ENCODE measurements at regions not wholly inside any gene's neighbourhood (a gene's known extent, or its start where the extent isn't known, plus 50 kb on each side); places are given as distances from the start of the nearest gene placed in this dataset.

- Mint-ChIP-seq H3K4me1 (ENCODE audit: low read depth in 2 of 2) (no peaks in the 10 kb centered on the region), H3K36me3 (ENCODE audit: insufficient read depth) (no peaks in the 10 kb centered on the region), H3K27ac (no peak overlapping the region), H3K27me3 (no peaks in the 10 kb centered on the region), H3K9me3 (peaks cover 5 to 12% of the 10 kb centered on the region in 2 donors), H3K4me3 (no peak overlapping the region)
- ATAC-seq (replicated peaks) (no peak), DNase-seq (no peak)
Observed at GRCh38 chr4:137663251-137664045, 131.2 kb upstream of the PCDH18 start.

GRCh38 chr4:137661693-137662092 lies 129.4 kb upstream of the PCDH18 start:
- H3K27ac Mint-ChIP-seq, result no peak overlapping the region
- DNase-seq (no peak), ATAC-seq (replicated peaks) (no peak)
- H3K4me3 Mint-ChIP-seq, result no peak overlapping the region
- H3K36me3 Mint-ChIP-seq (ENCODE audit: insufficient read depth), result no peaks in the 10 kb centered on the region
- peaks cover 9 to 12% of the 10 kb centered on the region in 2 donors for H3K9me3 Mint-ChIP-seq
- H3K27me3 Mint-ChIP-seq, result no peaks in the 10 kb centered on the region
- no peaks in the 10 kb centered on the region for H3K4me1 Mint-ChIP-seq (ENCODE audit: low read depth in 2 of 2)

GRCh38 chr4:137660211-137660610 lies 127.9 kb upstream of the PCDH18 start:
- H3K4me1 Mint-ChIP-seq (ENCODE audit: low read depth in 2 of 2), result no peaks in the 10 kb centered on the region
- no peak overlapping the region for H3K27ac Mint-ChIP-seq
- no peak overlapping the region for H3K4me3 Mint-ChIP-seq
- DNase-seq (no peak), ATAC-seq (replicated peaks) (no peak)
- H3K36me3 Mint-ChIP-seq (ENCODE audit: insufficient read depth), result no peaks in the 10 kb centered on the region
- peaks cover 9 to 12% of the 10 kb centered on the region in 2 donors for H3K9me3 Mint-ChIP-seq
- H3K27me3 Mint-ChIP-seq, result no peaks in the 10 kb centered on the region

GRCh38 chr4:137659431-137659830 lies 127.1 kb upstream of the PCDH18 start:
- Mint-ChIP-seq H3K9me3 (peaks cover 9 to 12% of the 10 kb centered on the region in 2 donors), H3K27me3 (no peaks in the 10 kb centered on the region), H3K4me3 (no peak overlapping the region), H3K4me1 (ENCODE audit: low read depth in 2 of 2) (no peaks in the 10 kb centered on the region), H3K27ac (no peak overlapping the region), H3K36me3 (ENCODE audit: insufficient read depth) (no peaks in the 10 kb centered on the region)
- DNase-seq (no peak), ATAC-seq (replicated peaks) (no peak)

GRCh38 chr4:137656661-137657060 lies 124.4 kb upstream of the PCDH18 start:
- Mint-ChIP-seq H3K4me1 (ENCODE audit: low read depth in 2 of 2) (no peaks in the 10 kb centered on the region), H3K27me3 (no peaks in the 10 kb centered on the region), H3K27ac (no peak overlapping the region), H3K4me3 (no peak overlapping the region), H3K36me3 (ENCODE audit: insufficient read depth) (no peaks in the 10 kb centered on the region), H3K9me3 (peaks cover 4 to 10% of the 10 kb centered on the region in 2 donors)
- ATAC-seq (replicated peaks) (no peak), DNase-seq (no peak)

GRCh38 chr4:137655302-137655701 lies 123.0 kb upstream of the PCDH18 start:
- Mint-ChIP-seq H3K4me1 (ENCODE audit: low read depth in 2 of 2) (no peaks in the 10 kb centered on the region), H3K9me3 (peaks cover 0 to 7% of the 10 kb centered on the region in 2 donors)

GRCh38 chr4:137651128-137651527 lies 118.8 kb upstream of the PCDH18 start:
- peaks cover 0 to 2% of the 10 kb centered on the region in 2 donors for H3K9me3 Mint-ChIP-seq
- no peak overlapping the region for H3K27ac Mint-ChIP-seq
- DNase-seq (no peak), ATAC-seq (replicated peaks) (no peak)
- no peaks in the 10 kb centered on the region for H3K36me3 Mint-ChIP-seq (ENCODE audit: insufficient read depth)
- no peaks in the 10 kb centered on the region for H3K4me1 Mint-ChIP-seq (ENCODE audit: low read depth in 2 of 2)
- no peaks in the 10 kb centered on the region for H3K27me3 Mint-ChIP-seq
- H3K4me3 Mint-ChIP-seq, result no peak overlapping the region

More at GRCh38 chr4:137655302-137655701, 123.0 kb upstream of the PCDH18 start:
- Mint-ChIP-seq H3K27me3 (no peaks in the 10 kb centered on the region), H3K36me3 (ENCODE audit: insufficient read depth) (no peaks in the 10 kb centered on the region), H3K27ac (no peak overlapping the region), H3K4me3 (no peak overlapping the region)
- DNase-seq, result no peak
- no peak for ATAC-seq (replicated peaks)

- Mint-ChIP-seq H3K9me3 (peaks cover 0 to 2% of the 10 kb centered on the region in 2 donors), H3K4me3 (no peak overlapping the region), H3K27me3 (no peaks in the 10 kb centered on the region), H3K4me1 (ENCODE audit: low read depth in 2 of 2) (no peaks in the 10 kb centered on the region), H3K27ac (no peak overlapping the region), H3K36me3 (ENCODE audit: insufficient read depth) (no peaks in the 10 kb centered on the region)
- ATAC-seq (replicated peaks) (no peak), DNase-seq (no peak)
Observed at GRCh38 chr4:137649711-137650450, 117.6 kb upstream of the PCDH18 start.

- H3K4me3 Mint-ChIP-seq, result no peak overlapping the region
- no peaks in the 10 kb centered on the region for H3K36me3 Mint-ChIP-seq (ENCODE audit: insufficient read depth)
- DNase-seq (no peak), ATAC-seq (replicated peaks) (no peak)
- H3K27ac Mint-ChIP-seq, result no peak overlapping the region
- peaks cover 0 to 2% of the 10 kb centered on the region in 2 donors for H3K9me3 Mint-ChIP-seq
- H3K27me3 Mint-ChIP-seq, result no peaks in the 10 kb centered on the region
- H3K4me1 Mint-ChIP-seq (ENCODE audit: low read depth in 2 of 2), result no peaks in the 10 kb centered on the region
Observed at GRCh38 chr4:137648531-137648930, 116.2 kb upstream of the PCDH18 start.

GRCh38 chr4:137647375-137647774 lies 115.1 kb upstream of the PCDH18 start:
- Mint-ChIP-seq H3K4me3 (no peak overlapping the region), H3K9me3 (peaks cover 0 to 2% of the 10 kb centered on the region in 2 donors), H3K27me3 (no peaks in the 10 kb centered on the region), H3K4me1 (ENCODE audit: low read depth in 2 of 2) (no peaks in the 10 kb centered on the region), H3K36me3 (ENCODE audit: insufficient read depth) (peaks cover 2% of the 10 kb centered on the region), H3K27ac (no peak overlapping the region)
- ATAC-seq (replicated peaks), result no peak
- no peak for DNase-seq

- Mint-ChIP-seq H3K4me1 (ENCODE audit: low read depth in 2 of 2) (no peaks in the 10 kb centered on the region), H3K27ac (no peak overlapping the region), H3K36me3 (ENCODE audit: insufficient read depth) (peaks cover 3% of the 10 kb centered on the region), H3K27me3 (no peaks in the 10 kb centered on the region), H3K4me3 (no peak overlapping the region), H3K9me3 (no peaks in the 10 kb centered on the region)
- DNase-seq, result no peak
- no peak for ATAC-seq (replicated peaks)
Observed at GRCh38 chr4:137644201-137644600, 111.9 kb upstream of the PCDH18 start.

GRCh38 chr4:137641544-137641943 lies 109.2 kb upstream of the PCDH18 start:
- no peaks in the 10 kb centered on the region for H3K4me1 Mint-ChIP-seq (ENCODE audit: low read depth in 2 of 2)
- H3K36me3 Mint-ChIP-seq (ENCODE audit: insufficient read depth), result peaks cover 3% of the 10 kb centered on the region
- peaks cover 0 to 7% of the 10 kb centered on the region in 2 donors for H3K9me3 Mint-ChIP-seq
- no peak overlapping the region for H3K27ac Mint-ChIP-seq
- no peaks in the 10 kb centered on the region for H3K27me3 Mint-ChIP-seq
- ATAC-seq (replicated peaks) (no peak), DNase-seq (no peak)
- no peak overlapping the region for H3K4me3 Mint-ChIP-seq

- ATAC-seq (replicated peaks), result no peak
- no peak overlapping the region for H3K4me3 Mint-ChIP-seq
- peaks cover 0 to 7% of the 10 kb centered on the region in 2 donors for H3K9me3 Mint-ChIP-seq
- no peaks in the 10 kb centered on the region for H3K27me3 Mint-ChIP-seq
- no peak overlapping the region for H3K27ac Mint-ChIP-seq
- peaks cover 3% of the 10 kb centered on the region for H3K36me3 Mint-ChIP-seq (ENCODE audit: insufficient read depth)
- no peaks in the 10 kb centered on the region for H3K4me1 Mint-ChIP-seq (ENCODE audit: low read depth in 2 of 2)
- no peak for DNase-seq
Observed at GRCh38 chr4:137640838-137641158, 108.5 kb upstream of the PCDH18 start.
